GM18505 (cell line): ENCODE measurements at regions not wholly inside any gene's neighbourhood (a gene's known extent, or its start where the extent isn't known, plus 50 kb on each side); places are given as distances from the start of the nearest gene placed in this dataset.
"Not testable (repeated sequence)": the region's sequence is repeated elsewhere in the genome, so short reads cannot be mapped to it uniquely, and the experiment has no call there.

ENCODE experiments used
- ATAC-seq: cut with Tn5 transposase; IDR thresholded peaks from one replicate; pipeline ENCODE4 v1.9.1; 2021; ENCODE audit not compliant: unreplicated experiment
- POLR2A ChIP-seq: IDR thresholded peaks from 4 replicates; pipeline ENCODE4 v1.6.1; 2011; ENCODE audit warnings: borderline replicate concordance; ENCODE audit not compliant: insufficient read depth, insufficient read length; ENCODE audit errors: extremely low read depth

DNA sequence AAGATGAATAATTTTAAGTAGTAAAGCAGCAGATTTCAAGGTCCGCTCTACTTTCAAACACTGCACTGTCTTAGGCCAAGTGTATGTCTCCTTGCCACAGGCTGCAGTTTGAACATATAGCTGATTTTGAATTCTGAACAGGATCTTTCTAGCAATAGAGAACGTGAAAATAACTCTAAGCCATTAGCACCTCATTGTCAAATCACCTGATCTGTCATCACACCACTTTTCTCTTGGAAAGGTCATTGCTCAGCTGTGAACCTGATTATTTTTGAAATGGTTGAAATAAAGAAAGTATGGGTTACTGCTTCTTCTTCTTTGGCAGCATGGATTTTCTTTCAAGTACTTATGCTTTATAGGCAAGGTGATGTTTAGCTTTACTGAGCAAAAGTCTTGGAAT lies 357.0 kb upstream of the RORB start:
- TF ChIP-seq POLR2A, result no peak
- no peak for ATAC-seq

DNA sequence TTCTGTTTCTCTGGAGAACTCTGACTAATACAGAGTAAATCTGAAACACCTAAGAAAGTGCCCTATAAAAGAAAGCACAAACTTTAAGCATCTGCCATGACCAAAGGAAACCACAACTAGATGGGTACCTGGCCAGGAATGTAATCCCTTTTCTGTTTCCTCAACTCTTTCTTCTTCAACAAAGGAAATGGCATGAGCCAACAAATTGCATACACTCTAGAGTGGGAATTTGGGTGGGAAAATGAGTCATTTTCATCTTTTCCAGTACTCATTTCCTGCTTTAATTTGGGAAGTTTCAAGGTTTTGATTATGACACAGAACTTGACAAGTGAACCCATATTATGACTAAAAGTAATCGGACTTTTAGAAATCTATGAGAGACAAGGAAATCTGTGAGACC lies 349.2 kb upstream of the RORB start:
- no peak for ATAC-seq
- no peak for TF ChIP-seq POLR2A

DNA sequence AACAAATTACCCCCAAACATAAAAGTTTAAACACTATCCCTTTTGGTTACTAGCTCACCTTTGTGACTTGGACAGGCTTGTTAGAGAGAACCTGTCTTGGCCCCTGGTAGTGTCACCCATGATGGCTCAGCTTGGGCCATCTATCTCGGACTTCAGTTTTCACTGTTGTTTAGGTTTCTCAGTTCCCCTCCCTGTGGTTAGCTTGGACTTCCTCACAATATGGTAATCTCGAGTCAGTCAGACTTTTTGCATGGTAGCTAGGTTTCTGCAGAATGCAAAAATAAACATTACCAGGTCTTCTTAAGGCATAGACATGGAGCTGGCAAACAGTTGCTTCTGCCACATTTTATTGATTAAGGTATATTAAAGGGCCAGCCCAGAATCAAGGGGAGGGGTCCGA lies 324.3 kb upstream of the RORB start:
- TF ChIP-seq POLR2A, result no peak
- peak; percentile 99 for ATAC-seq

DNA sequence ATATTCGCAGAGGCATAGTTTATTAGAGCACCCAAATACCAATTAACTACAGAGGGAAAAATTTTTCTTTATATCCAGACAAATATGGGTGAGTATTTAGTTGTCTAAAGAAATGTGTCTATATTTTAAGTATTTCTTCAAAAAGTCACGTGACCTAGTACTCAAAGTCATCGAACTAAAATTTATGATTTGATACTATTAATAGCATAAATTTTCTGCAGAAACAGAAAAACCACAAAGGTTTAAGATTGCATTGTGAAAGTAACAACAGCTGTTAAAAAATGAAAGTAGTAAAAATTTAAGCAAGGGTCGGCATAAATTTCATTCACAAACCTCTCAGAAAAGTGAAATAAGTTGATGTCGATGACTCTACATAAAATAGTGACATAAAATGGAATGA lies 323.9 kb upstream of the RORB start:
- TF ChIP-seq POLR2A, result no peak
- ATAC-seq, result no peak

DNA sequence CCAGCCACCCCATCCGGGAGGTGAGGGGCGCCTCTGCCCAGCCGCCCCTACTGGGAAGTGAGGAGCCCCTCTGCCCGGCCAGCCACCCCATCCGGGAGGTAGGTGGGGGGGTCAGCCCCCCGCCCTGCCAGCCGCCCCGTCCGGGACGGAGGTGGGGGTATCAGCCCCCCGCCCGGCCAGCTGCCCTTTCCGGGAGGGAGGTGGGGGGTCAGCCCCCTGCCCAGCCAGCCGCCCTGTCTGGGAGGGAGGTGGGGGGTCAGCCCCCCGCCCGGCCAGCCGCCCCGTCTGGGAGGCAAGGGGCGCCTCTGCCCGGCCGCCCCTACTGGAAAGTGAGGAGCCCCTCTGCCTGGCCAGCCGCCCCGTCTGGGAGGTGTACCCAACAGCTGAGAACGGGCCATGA lies 299.4 kb upstream of the RORB start:
- not testable (repeated sequence) for ATAC-seq

DNA sequence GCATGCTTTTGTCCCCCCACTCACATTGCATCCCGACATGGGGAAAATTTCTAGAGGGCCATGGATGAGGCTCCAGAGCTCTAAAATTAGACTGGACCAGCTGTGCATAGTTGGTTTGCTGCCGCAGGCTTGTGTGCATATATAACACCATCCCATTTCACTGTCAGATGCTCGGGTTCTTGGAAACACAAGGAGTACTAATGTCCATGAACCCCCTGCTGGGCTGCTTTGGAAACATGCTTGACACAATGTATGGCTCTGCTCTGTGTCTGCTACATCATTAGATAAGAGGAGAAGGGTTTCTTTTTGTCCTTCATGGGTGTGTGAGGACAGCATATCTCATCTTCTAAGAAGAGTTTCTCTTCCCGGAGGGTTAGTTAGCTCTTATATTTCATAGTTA lies 292.1 kb upstream of the RORB start:
- TF ChIP-seq POLR2A, result no peak
- ATAC-seq, result no peak

DNA sequence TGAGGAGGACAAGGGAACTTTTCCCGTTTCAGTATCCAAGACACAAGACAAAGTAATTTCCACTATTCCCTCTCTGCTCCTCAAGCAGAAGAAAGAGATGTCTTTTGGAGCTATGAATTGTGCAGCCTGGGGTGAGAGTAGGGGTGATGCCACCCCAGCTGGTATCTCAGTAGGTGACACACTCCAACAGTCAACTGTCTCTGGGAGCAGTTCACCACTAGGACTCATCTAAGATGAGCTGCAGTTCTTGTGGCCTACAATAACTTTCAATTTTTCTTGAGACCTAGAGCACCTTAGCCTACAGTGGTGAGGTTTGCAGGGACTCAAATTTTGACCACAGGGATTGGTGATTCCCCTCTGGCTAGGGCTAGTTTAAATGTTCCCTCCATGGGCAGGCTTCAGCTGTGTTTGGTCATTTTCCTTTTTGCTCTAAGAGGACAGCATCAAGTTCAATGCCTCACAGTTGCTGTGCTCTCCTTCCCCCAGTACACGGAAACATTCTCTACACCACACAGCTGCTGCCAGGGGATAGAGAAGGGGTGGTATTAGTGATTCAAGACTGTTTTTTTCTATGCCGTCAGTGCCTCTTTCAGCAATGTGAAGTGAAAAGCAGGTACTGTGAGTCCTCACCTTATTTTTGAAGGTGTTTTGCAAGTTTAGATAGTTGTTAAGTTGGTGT lies 278.6 kb upstream of the RORB start:
- TF ChIP-seq POLR2A, result no peak
- ATAC-seq, result no peak

DNA sequence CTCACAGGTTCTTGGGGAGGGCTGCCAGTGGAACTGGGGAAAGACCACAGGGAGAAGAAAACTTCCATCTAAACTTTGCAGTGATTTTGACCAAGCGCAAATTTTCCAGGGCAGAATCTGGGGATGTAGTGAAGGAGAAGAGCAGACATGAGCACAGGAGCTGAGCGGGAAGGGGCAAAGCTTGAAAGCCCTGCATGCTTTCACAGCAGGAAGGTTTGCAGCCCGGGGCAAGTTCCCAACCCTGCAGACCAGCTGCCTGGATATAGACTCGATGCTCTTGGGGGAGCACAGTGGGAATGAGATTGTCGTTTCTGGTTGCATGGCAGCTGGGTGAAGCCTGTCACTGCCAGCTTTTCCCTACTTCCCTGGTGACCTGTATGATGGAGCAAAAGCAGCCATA lies 276.8 kb upstream of the RORB start:
- ATAC-seq, result no peak
- no peak for TF ChIP-seq POLR2A

DNA sequence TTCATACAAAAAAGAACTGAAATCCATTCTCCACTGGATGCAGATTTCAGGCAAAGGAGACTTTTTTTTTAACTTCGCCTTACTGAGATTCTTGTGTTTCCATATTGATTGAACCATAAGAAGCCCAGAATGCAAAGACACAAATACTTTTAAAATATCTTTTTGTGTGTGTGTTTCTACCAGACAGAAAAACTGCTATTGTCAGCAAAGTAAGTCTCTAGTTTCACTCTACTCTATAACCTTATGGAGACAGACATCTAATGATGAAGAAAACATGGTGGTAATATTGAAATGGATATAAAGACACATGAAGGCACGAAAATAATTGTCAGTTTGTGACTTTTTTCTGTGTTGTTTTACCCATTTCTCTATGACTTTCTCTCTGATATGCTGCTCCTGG lies 260.3 kb upstream of the RORB start:
- no peak for ATAC-seq
- TF ChIP-seq POLR2A, result no peak

DNA sequence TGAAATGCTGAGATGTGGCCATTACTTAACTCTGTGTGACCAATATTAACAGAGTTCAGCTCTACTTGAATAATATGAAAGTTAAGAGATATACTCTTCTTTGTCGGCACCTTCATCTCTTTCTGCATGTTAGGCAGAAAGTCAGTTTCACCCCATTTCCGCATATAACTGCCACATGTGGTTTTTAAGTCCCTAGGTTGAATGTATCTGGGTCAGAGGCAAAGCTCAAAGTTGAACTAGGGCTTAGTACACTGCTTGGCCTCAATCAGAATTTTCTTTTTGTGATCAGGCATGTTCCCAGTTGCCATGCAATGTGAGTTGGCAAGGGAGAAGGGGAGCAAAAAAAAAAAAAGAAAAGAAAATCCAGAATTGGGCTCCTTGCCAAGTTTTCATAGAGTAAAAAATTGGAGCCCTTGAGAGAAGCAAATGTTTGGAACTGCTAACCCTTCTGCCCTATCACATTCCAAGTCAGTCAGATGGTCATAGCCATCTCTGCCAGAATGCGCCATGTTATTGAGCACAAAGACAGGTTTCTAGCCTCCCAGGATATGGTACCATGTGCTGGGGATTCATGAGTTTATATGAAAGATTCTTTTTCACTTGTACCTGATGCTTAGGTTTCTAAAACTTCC lies 251.2 kb upstream of the RORB start:
- ATAC-seq, result no peak
- TF ChIP-seq POLR2A, result no peak

DNA sequence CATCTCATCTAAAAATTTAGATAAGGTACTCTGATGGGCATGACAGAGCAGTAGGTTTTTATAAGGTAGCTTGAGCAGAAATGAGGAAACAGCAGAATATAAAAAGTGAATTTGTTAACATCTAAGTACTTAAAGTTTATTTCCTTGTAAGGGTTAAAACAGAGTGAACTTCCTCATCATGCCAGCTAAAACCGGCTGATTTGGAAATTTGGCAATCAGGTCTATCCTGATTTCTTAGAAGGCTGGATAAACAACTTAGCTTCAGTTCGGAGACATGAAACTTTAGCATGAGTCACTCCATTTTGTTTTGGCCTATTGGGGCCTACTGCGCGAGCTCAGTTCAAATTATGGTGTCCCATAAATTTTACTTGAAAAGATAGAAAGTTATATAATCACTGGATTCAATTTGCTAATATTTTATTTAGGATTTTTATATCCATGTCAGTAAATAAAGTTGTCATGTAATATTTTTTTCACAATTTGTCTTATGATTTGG lies 241.6 kb upstream of the RORB start:
- no peak for TF ChIP-seq POLR2A
- ATAC-seq, result no peak

DNA sequence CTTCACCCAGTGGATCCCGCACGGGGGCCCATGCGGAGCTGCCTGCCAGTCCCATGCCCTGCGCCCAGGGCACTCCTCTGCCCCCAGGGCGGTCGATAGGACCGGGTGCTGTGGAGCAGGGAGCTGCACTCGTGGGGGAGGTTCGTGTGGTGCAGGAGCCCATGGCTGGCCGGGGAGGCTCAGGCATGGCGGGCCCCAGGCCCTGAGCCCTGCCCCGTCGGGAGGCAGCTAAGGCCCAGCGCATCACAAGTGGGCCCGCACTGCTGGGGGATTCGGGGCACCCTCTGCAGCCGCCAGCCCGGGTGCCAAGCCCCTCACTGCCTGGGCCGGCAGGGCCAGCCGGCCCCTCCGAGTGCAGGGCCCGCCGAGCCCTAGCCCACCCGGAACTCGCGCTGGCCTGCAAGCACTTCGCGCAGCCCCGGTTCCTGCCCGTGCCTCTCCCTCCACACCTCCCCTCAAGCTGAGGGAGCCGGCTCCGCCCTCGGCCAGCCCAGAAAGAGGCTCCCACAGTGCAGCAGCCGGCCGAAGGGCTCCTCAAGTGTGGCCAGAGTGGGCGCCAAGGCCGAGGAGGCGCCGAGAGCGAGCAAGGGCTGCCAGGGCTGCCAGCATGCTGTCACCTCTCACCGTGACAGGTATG lies 221.1 kb upstream of the RORB start:
- no peak for ATAC-seq
- no peak for TF ChIP-seq POLR2A

DNA sequence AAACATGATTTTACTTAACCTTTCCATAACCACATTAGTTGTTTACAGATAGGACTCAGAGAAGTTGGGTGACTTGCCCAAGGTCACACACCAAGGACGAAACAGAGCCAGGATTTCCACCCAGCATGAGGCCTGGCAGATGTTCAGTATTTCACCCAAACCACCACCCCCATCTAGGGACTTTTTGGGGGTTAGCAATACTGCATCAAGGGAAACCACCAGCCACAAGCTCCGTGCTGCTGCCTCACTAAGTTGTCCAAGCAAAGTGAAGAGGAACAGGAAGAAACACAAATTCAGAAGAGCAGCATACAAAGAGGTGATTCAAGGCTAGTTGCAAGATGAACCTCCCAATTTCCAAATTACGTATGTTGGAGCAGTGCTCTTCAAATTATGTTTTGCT lies 219.6 kb upstream of the RORB start:
- no peak for TF ChIP-seq POLR2A
- peak; percentile 87 for ATAC-seq

DNA sequence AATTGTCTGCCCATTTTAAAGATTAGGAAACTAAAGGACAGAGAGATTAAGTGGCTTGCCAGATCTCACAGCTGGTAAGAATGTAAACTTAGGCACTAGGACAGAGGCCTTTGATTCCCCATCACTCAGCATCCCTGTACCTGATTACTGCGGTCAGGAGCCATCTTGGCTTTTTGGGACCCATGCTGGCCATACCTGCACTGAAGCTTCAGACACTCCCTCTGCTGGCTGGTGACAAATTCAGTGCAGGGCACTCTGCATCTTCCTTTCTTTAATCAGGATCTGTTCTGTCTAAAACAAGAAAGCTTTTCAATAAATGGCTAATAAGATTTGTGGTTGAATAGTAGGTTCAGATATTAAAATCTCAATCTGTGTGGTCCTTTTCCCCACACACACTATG lies 215.5 kb upstream of the RORB start:
- no peak for ATAC-seq
- TF ChIP-seq POLR2A, result no peak
